Nephron (organoid): ENCODE measurements at regions not wholly inside any gene's neighbourhood (a gene's known extent, or its start where the extent isn't known, plus 50 kb on each side); places are given as distances from the start of the nearest gene placed in this dataset.

Experiments
- H3K27ac Mint-ChIP-seq, 3 experiments: 2 replicates each; pipeline ENCODE4 v1.8.0; 2020; ENCODE audit warnings: mixed read lengths in 3 of 3, mild to moderate bottlenecking in 2 of 3, moderate library complexity in 1 of 3
- H3K27me3 Mint-ChIP-seq: 2 replicates; pipeline ENCODE4 v1.8.0; 2021; ENCODE audit warnings: low read depth, mild to moderate bottlenecking, moderate library complexity, mixed read lengths
- H3K36me3 Mint-ChIP-seq: 2 replicates; pipeline ENCODE4 v1.8.0; 2020; ENCODE audit warnings: low read depth, mixed read lengths
- H3K4me1 Mint-ChIP-seq: 2 replicates; pipeline ENCODE4 v1.8.0; 2020; ENCODE audit warnings: mixed read lengths
- H3K4me3 Mint-ChIP-seq, 3 experiments: 2 replicates each; pipeline ENCODE4 v1.8.0; 2020; ENCODE audit warnings: mild to moderate bottlenecking in 3 of 3, mixed read lengths in 3 of 3, moderate library complexity in 2 of 3
- H3K9me3 Mint-ChIP-seq: 2 replicates; pipeline ENCODE4 v1.8.0; 2020; ENCODE audit warnings: mixed read lengths
- TF ChIP-seq, protein P1 (sequence below), 3 experiments: fragments of 200-600 bp; sonication (generic); IDR thresholded peaks; one replicate each; pipeline ENCODE4 v1.5.0; 2021; ENCODE audit warnings: antibody characterized with exemption in 3 of 3; ENCODE audit not compliant: unreplicated experiment in 3 of 3

- H3K4me1 Mint-ChIP-seq: no peaks in the 10 kb centered on the region
- H3K36me3 Mint-ChIP-seq: peaks cover 5% of the 10 kb centered on the region
- H3K27me3 Mint-ChIP-seq: peaks cover 4% of the 10 kb centered on the region
- H3K27ac Mint-ChIP-seq: no peak overlapping the region
- no peak overlapping the region for H3K4me3 Mint-ChIP-seq
- peaks cover 26% of the 10 kb centered on the region for H3K9me3 Mint-ChIP-seq
- TF ChIP-seq, protein P1, sequence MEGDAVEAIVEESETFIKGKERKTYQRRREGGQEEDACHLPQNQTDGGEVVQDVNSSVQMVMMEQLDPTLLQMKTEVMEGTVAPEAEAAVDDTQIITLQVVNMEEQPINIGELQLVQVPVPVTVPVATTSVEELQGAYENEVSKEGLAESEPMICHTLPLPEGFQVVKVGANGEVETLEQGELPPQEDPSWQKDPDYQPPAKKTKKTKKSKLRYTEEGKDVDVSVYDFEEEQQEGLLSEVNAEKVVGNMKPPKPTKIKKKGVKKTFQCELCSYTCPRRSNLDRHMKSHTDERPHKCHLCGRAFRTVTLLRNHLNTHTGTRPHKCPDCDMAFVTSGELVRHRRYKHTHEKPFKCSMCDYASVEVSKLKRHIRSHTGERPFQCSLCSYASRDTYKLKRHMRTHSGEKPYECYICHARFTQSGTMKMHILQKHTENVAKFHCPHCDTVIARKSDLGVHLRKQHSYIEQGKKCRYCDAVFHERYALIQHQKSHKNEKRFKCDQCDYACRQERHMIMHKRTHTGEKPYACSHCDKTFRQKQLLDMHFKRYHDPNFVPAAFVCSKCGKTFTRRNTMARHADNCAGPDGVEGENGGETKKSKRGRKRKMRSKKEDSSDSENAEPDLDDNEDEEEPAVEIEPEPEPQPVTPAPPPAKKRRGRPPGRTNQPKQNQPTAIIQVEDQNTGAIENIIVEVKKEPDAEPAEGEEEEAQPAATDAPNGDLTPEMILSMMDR (IDR thresholded peaks at IDR 0.05; ENCODE audit: unreplicated experiment in 3 of 3): no peak
Measured at GRCh38 chr5:66454186-66455078, 141.8 kb upstream of the MAST4 start.

- Mint-ChIP-seq H3K4me1 (no peaks in the 10 kb centered on the region), H3K36me3 (no peaks in the 10 kb centered on the region), H3K9me3 (peaks cover 9% of the 10 kb centered on the region), H3K27ac (no peak overlapping the region), H3K27me3 (peaks cover 4% of the 10 kb centered on the region), H3K4me3 (no peak overlapping the region)
- TF ChIP-seq, protein P1 (IDR thresholded peaks at IDR 0.05; ENCODE audit: unreplicated experiment in 3 of 3): no peak
Measured at GRCh38 chr5:66459728-66460127, 136.5 kb upstream of the MAST4 start.

DNA sequence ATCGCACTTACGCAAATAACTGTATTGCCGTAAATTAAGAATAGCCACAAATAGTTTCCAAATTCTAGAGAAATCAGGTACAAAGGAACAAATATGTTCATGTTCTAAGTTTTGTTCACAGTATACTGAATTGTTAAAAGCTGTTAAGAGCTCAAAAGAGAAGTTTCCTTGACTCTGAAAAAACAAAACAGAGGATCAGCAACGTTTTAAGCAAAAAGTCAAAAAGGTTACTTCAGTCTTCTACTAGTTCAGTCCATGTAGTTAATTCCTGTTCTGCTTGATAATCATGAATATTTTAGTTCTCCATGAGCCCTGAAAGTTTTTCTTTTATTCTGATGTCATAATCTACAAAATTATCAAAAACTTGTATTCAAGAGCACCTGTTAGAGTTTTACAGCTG, 128.6 kb upstream of the MAST4 start:
- Mint-ChIP-seq H3K4me1 (no peaks in the 10 kb centered on the region), H3K4me3 (no peak overlapping the region), H3K36me3 (peaks cover 6% of the 10 kb centered on the region), H3K9me3 (peaks cover 36% of the 10 kb centered on the region), H3K27ac (no peak overlapping the region), H3K27me3 (no peaks in the 10 kb centered on the region)
- TF ChIP-seq, protein P1 (IDR thresholded peaks at IDR 0.05; ENCODE audit: unreplicated experiment in 3 of 3): no peak

- peaks cover 32% of the 10 kb centered on the region for H3K9me3 Mint-ChIP-seq
- H3K4me3 Mint-ChIP-seq: no peak overlapping the region
- H3K4me1 Mint-ChIP-seq: no peaks in the 10 kb centered on the region
- H3K27ac Mint-ChIP-seq: no peak overlapping the region
- H3K36me3 Mint-ChIP-seq: peaks cover 6% of the 10 kb centered on the region
- TF ChIP-seq, protein P1 (IDR thresholded peaks at IDR 0.05; ENCODE audit: unreplicated experiment in 3 of 3): no peak
- H3K27me3 Mint-ChIP-seq: no peaks in the 10 kb centered on the region
Measured at GRCh38 chr5:66469684-66470083, 126.5 kb upstream of the MAST4 start.

DNA sequence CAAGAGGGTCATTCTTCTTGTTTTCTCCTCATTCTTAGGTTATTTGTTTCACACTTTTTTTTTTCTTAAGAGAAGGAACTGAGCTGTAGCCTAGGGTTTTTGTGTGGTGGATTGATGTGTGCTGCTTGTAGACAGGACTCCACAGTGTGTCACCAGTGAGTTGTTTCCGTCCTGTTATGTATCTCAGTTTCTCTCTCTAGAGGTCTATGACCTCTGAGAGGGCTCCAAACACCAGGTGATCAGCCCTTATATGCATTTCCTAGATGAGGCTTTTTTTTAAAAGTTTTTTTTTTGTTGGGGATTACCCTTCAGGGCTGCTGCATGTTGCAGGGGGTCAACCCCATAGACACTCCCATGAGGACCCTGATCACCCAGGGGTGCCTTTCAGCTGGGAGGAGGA, 124.2 kb upstream of the MAST4 start:
- H3K27ac Mint-ChIP-seq: no peak overlapping the region
- no peak overlapping the region for H3K4me3 Mint-ChIP-seq
- peaks cover 23% of the 10 kb centered on the region for H3K9me3 Mint-ChIP-seq
- H3K27me3 Mint-ChIP-seq: no peaks in the 10 kb centered on the region
- H3K36me3 Mint-ChIP-seq: no peaks in the 10 kb centered on the region
- TF ChIP-seq, protein P1 (IDR thresholded peaks at IDR 0.05; ENCODE audit: unreplicated experiment in 3 of 3): no peak
- H3K4me1 Mint-ChIP-seq: peaks cover 15% of the 10 kb centered on the region

DNA sequence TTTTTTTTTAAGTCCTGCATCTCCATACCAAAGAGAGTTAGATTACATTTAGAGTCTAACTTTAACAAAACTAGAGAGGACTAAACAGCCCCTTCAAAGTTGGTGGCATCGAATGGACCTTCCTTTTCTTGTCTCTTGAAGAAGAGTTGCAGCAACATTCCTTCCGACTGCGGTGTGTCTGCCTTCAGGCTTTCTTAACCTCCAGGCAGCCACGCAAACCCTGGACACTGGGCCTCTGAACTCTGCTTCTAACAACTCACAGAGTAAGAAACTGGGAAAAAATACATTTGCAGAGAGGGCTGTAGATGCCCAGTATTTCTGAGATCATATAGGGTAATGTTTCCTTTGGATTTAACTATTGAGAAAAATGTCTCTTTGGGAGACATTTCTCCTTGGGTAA, 120.5 kb upstream of the MAST4 start:
- peaks cover 11% of the 10 kb centered on the region for H3K9me3 Mint-ChIP-seq
- H3K4me1 Mint-ChIP-seq: peaks cover 24% of the 10 kb centered on the region
- H3K27me3 Mint-ChIP-seq: no peaks in the 10 kb centered on the region
- H3K36me3 Mint-ChIP-seq: no peaks in the 10 kb centered on the region
- H3K4me3 Mint-ChIP-seq: no peak overlapping the region
- TF ChIP-seq, protein P1 (IDR thresholded peaks at IDR 0.05; ENCODE audit: unreplicated experiment in 3 of 3): no peak
- H3K27ac Mint-ChIP-seq: peak overlapping the region in 2 of 3 experiments; percentile 0 to 14
